Smooth muscle cell (in vitro differentiated cells): ENCODE measurements at regions not wholly inside any gene's neighbourhood (a gene's known extent, or its start where the extent isn't known, plus 50 kb on each side); places are given as distances from the start of the nearest gene placed in this dataset.

ENCODE experiments used
- DNase-seq: peaks from one replicate; lab custom pipeline; 2025; ENCODE audit not compliant: unreplicated experiment; lab: John Stamatoyannopoulos, UW
- H2AFZ ChIP-seq: fragments of 200-600 bp; sonication (generic); 2 replicates; pipeline ENCODE4 v1.6.0; 2016; ENCODE audit warnings: antibody characterized with exemption, low read depth, mild to moderate bottlenecking
- H3F3A ChIP-seq: fragments of 200-600 bp; sonication (generic); 2 replicates; pipeline ENCODE4 v1.6.0; 2017; ENCODE audit warnings: antibody characterized with exemption, low read depth
- H3K27ac ChIP-seq: fragments of 200-600 bp; sonication (generic); 2 replicates; pipeline ENCODE4 v1.5.1; 2016; ENCODE audit warnings: low read depth, mild to moderate bottlenecking
- H3K27me3 ChIP-seq: fragments of 200-600 bp; sonication (generic); 2 replicates; pipeline ENCODE4 v1.6.1; 2016; ENCODE audit warnings: low read depth, mild to moderate bottlenecking
- H3K36me3 ChIP-seq: fragments of 200-600 bp; sonication (generic); 2 replicates; pipeline ENCODE4 v1.5.1; 2016; ENCODE audit warnings: low read depth
- H3K4me1 ChIP-seq: fragments of 200-600 bp; sonication (generic); 2 replicates; pipeline ENCODE4 v1.5.1; 2016; ENCODE audit warnings: low read depth
- H3K4me2 ChIP-seq: fragments of 200-600 bp; sonication (generic); 2 replicates; pipeline ENCODE4 v1.6.0; 2016; ENCODE audit warnings: mild to moderate bottlenecking
- H3K4me3 ChIP-seq: fragments of 200-600 bp; sonication (generic); 2 replicates; pipeline ENCODE4 v1.5.1; 2016; ENCODE audit warnings: mild to moderate bottlenecking
- H3K79me2 ChIP-seq: fragments of 200-600 bp; sonication (generic); 2 replicates; pipeline ENCODE4 v1.6.0; 2016; ENCODE audit warnings: low read depth, mild to moderate bottlenecking
- H3K9ac ChIP-seq: fragments of 200-600 bp; sonication (generic); 2 replicates; pipeline ENCODE4 v1.6.0; 2016; ENCODE audit warnings: low read depth
- H3K9me3 ChIP-seq: fragments of 200-600 bp; sonication (generic); replicated peaks from 2 replicates; pipeline ENCODE4 v1.5.1; 2016; ENCODE audit warnings: low read depth
- H4K20me1 ChIP-seq: fragments of 200-600 bp; sonication (generic); 2 replicates; pipeline ENCODE4 v1.6.0; 2016; ENCODE audit warnings: low read depth
- CTCF ChIP-seq: fragments of 200-600 bp; sonication (generic); IDR thresholded peaks from 2 replicates; pipeline ENCODE4 v1.5.1; 2017; ENCODE audit warnings: borderline replicate concordance, mild to moderate bottlenecking, antibody characterized with exemption; ENCODE audit not compliant: insufficient read depth, poor library complexity, severe bottlenecking
- WGBS: methylation state at CpG from one replicate; pipeline ENCODE4 v1.1.7; 2016; ENCODE audit warnings: low lambda C conversion rate; 5-methylcytosine and 5-hydroxymethylcytosine counted together

- no peaks in the 10 kb centered on the region for H3F3A ChIP-seq
- H3K4me3 ChIP-seq = no peak overlapping the region
- no peak for DNase-seq
- no peaks in the 10 kb centered on the region for H3K79me2 ChIP-seq
- TF ChIP-seq CTCF = no peak
- 95% methylated on average over 13 of the region's 16 CpGs for WGBS
- no peak overlapping the region for H3K9ac ChIP-seq
- H3K4me2 ChIP-seq = no peak overlapping the region
- H3K27ac ChIP-seq = no peak overlapping the region
- no peaks in the 10 kb centered on the region for H3K9me3 ChIP-seq
- H4K20me1 ChIP-seq = no peaks in the 10 kb centered on the region
- no peaks in the 10 kb centered on the region for H3K27me3 ChIP-seq
- no peak overlapping the region for H2AFZ ChIP-seq
- H3K4me1 ChIP-seq = no peaks in the 10 kb centered on the region
- no peaks in the 10 kb centered on the region for H3K36me3 ChIP-seq
Observed at GRCh38 chr18:78686976-78687685, 292.5 kb upstream of the SALL3 start.

- no peak for DNase-seq
- Histone ChIP-seq H4K20me1 (no peaks in the 10 kb centered on the region), H3K4me3 (no peak overlapping the region), H3K27ac (no peak overlapping the region), H2AFZ (no peak overlapping the region), H3F3A (no peaks in the 10 kb centered on the region), H3K9me3 (no peaks in the 10 kb centered on the region), H3K36me3 (no peaks in the 10 kb centered on the region), H3K27me3 (no peaks in the 10 kb centered on the region), H3K79me2 (no peaks in the 10 kb centered on the region), H3K9ac (no peak overlapping the region), H3K4me1 (no peaks in the 10 kb centered on the region), H3K4me2 (no peak overlapping the region)
- TF ChIP-seq CTCF = no peak
- 80% methylated on average over 7 of the region's 7 CpGs for WGBS
Observed at GRCh38 chr18:78687736-78688135, 291.9 kb upstream of the SALL3 start.

GRCh38 chr18:78688249-78688648 lies 291.4 kb upstream of the SALL3 start:
- Histone ChIP-seq H3F3A (no peaks in the 10 kb centered on the region), H2AFZ (no peak overlapping the region), H3K27me3 (no peaks in the 10 kb centered on the region), H3K79me2 (no peaks in the 10 kb centered on the region), H3K4me1 (no peaks in the 10 kb centered on the region), H3K4me3 (no peak overlapping the region), H3K36me3 (no peaks in the 10 kb centered on the region), H3K4me2 (no peak overlapping the region), H4K20me1 (no peaks in the 10 kb centered on the region), H3K9ac (no peak overlapping the region), H3K27ac (no peak overlapping the region), H3K9me3 (no peaks in the 10 kb centered on the region)
- TF ChIP-seq CTCF = no peak
- no peak for DNase-seq
- 90% methylated on average over 12 of the region's 12 CpGs for WGBS

GRCh38 chr18:78688916-78689315 lies 290.7 kb upstream of the SALL3 start:
- H3K4me2 ChIP-seq = no peak overlapping the region
- no peak for DNase-seq
- no peaks in the 10 kb centered on the region for H3K27me3 ChIP-seq
- no peaks in the 10 kb centered on the region for H3K9me3 ChIP-seq
- no peak overlapping the region for H3K4me3 ChIP-seq
- TF ChIP-seq CTCF = no peak
- WGBS = 93% methylated on average over 7 of the region's 11 CpGs
- no peak overlapping the region for H3K9ac ChIP-seq
- no peaks in the 10 kb centered on the region for H3K36me3 ChIP-seq
- no peaks in the 10 kb centered on the region for H3K79me2 ChIP-seq
- H4K20me1 ChIP-seq = no peaks in the 10 kb centered on the region
- no peak overlapping the region for H2AFZ ChIP-seq
- H3K27ac ChIP-seq = no peak overlapping the region
- no peaks in the 10 kb centered on the region for H3F3A ChIP-seq
- H3K4me1 ChIP-seq = no peaks in the 10 kb centered on the region
